HG03354 (cell line): ENCODE measurements at regions not wholly inside any gene's neighbourhood (a gene's known extent, or its start where the extent isn't known, plus 50 kb on each side); places are given as distances from the start of the nearest gene placed in this dataset.
"Not testable (repeated sequence)": the region's sequence is repeated elsewhere in the genome, so short reads cannot be mapped to it uniquely, and the experiment has no call there.

Experiments
- ATAC-seq: cut with Tn5 transposase; IDR thresholded peaks from one replicate; pipeline ENCODE4 v1.9.1; 2021; ENCODE audit warnings: mild to moderate bottlenecking; ENCODE audit not compliant: unreplicated experiment, poor library complexity, severe bottlenecking

GRCh38 chr10:121243609-121244241, 354.5 kb downstream of the FGFR2 start:
- ATAC-seq: no peak

DNA sequence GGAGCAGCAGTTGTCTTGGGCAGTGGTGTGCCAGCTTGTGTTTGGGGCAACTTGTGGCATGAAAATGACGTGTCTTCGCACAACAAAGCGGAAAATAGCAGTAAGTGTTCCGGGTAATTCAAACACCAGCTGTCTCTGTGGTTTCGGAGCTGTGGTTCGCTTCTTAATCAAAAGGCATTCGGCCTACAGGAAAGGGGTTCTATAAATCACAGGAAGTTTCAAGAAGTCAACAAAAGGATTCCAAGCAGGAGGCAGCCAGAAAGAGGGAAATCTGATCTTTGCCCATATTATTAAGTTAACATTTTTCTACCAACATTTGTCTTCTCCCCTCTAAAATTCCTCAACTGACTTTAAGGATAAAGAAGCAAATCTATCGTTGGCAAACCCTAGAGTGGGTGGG, 353.4 kb downstream of the FGFR2 start:
- ATAC-seq: no peak

GRCh38 chr10:121245754-121246153, 352.5 kb downstream of the FGFR2 start:
- no peak for ATAC-seq

DNA sequence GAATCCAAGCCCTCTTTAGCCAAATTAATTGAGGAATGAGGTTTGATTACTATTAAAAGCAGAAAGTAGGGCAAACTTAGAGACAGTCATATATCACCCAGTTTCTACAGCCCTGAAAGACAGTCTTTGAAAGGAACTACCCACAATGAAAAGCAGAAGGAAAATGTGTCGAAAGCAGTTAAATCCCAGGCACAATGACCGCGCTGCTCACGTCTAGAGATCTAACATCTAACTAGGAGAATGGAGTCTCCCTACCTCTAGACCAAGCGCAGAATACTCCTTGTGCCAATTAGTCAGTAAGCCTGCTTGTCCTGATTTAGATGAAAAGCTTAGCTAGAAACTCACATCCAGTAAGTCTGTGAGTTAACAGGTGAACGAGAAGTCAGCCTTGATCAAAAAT, 350.0 kb downstream of the FGFR2 start:
- ATAC-seq: no peak

DNA sequence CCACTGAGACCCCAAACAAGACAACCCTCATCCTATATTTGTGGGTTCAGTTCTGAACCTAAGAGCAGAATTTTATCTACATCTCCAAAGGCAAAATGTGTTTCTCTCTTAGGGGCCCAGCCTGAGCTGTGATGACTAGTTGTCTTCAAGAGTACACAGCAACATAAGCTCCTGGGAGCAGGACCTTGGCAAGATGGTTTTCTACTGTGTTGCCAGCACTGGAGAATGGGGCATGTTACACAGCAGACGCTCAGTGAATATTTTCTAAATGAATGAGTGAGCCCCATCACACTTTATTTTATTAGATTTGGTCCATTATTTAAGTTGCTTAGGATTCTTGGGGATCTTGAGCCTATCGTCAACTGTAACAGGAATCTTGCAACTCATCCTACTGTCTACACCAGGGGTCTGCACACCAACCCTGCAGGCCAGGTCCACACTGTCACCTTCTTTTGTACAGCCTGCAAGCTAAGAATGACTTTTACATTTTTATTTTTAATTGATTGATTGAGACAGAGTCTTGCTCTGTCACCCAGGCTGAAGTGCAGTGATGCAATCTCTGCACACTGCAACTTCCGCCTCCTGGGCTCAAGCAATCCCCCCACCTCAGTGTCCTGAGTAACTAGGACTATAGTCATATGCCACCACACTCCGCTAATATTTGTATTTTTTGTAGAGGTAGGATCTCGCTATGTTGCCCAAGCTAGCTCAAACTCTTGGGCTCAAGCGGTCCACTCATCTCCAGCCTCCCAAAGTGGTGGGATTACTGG, 347.1 kb downstream of the FGFR2 start:
- ATAC-seq: no peak

- no peak for ATAC-seq
Measured at GRCh38 chr10:121252756-121253155, 345.5 kb downstream of the FGFR2 start.

DNA sequence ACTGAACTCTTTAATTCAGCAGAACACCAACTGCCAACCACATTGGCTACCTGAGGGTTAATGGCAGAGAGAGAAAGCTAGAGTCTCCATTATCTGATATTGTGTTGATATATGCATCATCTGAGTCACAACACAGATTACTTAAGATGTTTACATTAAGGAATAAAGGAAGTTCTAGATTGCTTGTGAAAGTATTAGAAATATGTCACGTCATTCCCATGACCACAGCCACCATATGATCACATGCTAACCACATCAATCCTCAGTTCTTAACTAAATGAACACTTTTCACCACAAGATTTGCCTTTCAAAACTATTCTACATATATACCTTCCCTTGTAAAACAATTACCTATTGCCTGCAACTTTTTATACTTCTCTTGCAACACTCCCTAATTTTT, 337.9 kb downstream of the FGFR2 start:
- no peak for ATAC-seq

GRCh38 chr10:121261665-121262064, 336.6 kb downstream of the FGFR2 start:
- ATAC-seq: no peak

- ATAC-seq: no peak
Measured at GRCh38 chr10:121262774-121263430, 335.3 kb downstream of the FGFR2 start.

DNA sequence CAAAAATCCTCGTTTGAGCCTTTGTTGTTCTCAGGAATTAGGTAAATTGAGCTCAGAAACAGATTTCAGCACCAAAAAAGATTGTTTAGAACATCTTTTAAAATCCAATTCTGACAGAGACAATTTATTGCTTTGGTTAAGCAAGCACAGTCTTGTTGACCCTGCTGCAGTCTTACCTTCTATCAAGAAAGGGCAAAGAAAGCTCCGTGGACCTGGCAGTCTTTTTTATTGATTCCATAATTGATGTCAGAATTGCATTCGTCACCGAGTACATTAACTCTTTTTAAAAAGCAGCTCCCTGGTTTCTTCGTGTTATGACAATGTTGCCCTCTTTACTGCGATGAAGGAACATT, 334.8 kb downstream of the FGFR2 start:
- ATAC-seq: no peak

- ATAC-seq: no peak
Measured at GRCh38 chr10:121265360-121266123, 332.7 kb downstream of the FGFR2 start.

DNA sequence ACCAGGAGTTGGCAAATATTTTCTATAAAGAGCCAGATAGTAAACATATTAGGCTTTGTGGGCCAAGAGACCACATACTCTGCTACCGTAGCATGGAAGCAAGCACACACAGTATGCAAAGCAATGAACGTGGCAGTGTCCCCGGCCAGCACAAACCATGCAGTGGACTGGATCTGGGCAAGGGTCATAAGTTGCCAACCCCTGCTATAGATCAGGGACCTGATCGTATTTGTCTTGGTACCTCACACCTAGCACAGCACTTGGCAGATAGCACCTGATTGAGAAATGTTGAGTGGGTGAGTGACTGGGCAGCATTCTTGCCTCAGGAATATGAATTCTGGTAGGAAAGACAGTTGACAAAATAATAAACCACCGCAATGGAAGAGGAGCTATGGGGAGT, 331.9 kb downstream of the FGFR2 start:
- ATAC-seq: no peak

- ATAC-seq: no peak
Measured at GRCh38 chr10:121267236-121268003, 330.8 kb downstream of the FGFR2 start.

GRCh38 chr10:121268363-121268762, 329.9 kb downstream of the FGFR2 start:
- ATAC-seq: no peak

GRCh38 chr10:121268863-121269432, 329.3 kb downstream of the FGFR2 start:
- no peak for ATAC-seq

- no peak for ATAC-seq
Measured at GRCh38 chr10:121270906-121271305, 327.3 kb downstream of the FGFR2 start.

- no peak for ATAC-seq
Measured at GRCh38 chr10:121276046-121276445, 322.2 kb downstream of the FGFR2 start.

DNA sequence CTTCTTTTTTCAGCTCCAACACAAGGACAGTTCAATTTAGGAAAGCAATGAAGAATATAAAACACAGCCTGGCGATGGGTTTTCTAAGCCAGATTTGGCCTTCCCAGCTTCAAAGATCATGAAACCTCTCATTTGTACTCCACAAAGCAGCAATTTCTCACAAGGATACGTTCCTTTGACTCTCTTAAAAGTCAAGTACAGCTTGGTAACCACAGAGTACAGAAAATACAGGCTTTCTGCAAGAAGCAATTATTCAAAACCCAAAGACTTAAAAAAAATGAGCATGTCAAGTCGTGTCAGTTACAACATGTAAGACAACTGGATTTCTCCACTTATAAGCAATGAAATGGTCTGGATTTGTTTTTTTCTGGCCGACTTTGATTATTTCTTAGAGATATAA, 321.4 kb downstream of the FGFR2 start:
- no peak for ATAC-seq

DNA sequence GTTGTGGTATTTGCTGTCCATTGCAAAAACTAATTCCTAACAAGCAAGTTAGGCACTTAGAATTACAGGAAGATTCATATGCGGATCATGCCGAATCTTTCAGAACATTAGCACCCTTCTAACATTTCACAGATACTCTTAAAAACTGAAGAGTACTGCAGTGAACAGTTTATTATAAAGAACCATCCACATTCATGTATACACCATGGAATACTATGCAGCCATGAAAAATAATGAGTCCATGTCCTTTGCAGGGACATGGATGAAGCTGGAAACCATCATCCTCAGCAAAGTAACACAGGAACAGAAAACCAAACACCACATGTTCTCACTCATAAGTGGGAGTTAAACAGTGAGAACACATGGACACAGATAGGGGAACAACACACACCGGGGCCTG, 319.9 kb downstream of the FGFR2 start:
- not testable (repeated sequence) for ATAC-seq
